ENCODE measurements at regions not wholly inside any gene's neighbourhood (a gene's known extent, or its start where the extent isn't known, plus 50 kb on each side); places are given as distances from the start of the nearest gene placed in this dataset.

- no peak for TF ChIP-seq POLR2A (IDR thresholded peaks at IDR 0.05; ENCODE audit: low read length)
- no peak for TF ChIP-seq GATA1 (IDR thresholded peaks at IDR 0.05; ENCODE audit: low read depth, low read length)
Measured at GRCh38 chr12:105658389-105658788, 327.9 kb downstream of the C12orf75 start.

Data from erythroblast (primary cell).